K562 (cell line): ENCODE measurements at regions not wholly inside any gene's neighbourhood (a gene's known extent, or its start where the extent isn't known, plus 50 kb on each side); places are given as distances from the start of the nearest gene placed in this dataset.
"Not testable (repeated sequence)": the region's sequence is repeated elsewhere in the genome, so short reads cannot be mapped to it uniquely, and the experiment has no call there.

Source experiments
- ATAC-seq: fragments of 200-7000 bp; cut with Tn5 transposase; 3 replicates; pipeline ENCODE4 v1.9.1; 2020; ENCODE audit warnings: moderate library complexity
- BruUV-seq: library from RNA; stranded (reverse); fragments of 400-500 nt; replicated peaks from 2 replicates; lab custom pipeline; 2021; lab: Mats Ljungman, UMichigan
- CTCF ChIA-PET: fragments of 300-600 bp; formaldehyde crosslinking; extraction: SDS; loops from one replicate; lab custom pipeline; 2021; ENCODE audit warnings: low intra/inter-chr PET ratio; lab: Yijun Ruan, JAX
- POLR2A ChIA-PET: fragments of 300-600, 350-650 bp; sonication (Branson Sonifier 250); formaldehyde crosslinking; extraction: SDS; loops from one replicate; lab custom pipeline; 2021; ENCODE audit warnings: antibody characterized with exemption, inconsistent platforms; lab: Yijun Ruan, JAX
- DNase-seq, 4 experiments: peaks; one replicate each; pipeline versions ENCODE4 v3.0.0 to v3.0.0-alpha.2; 2011 to 2018; ENCODE audit warnings: low spot score in 3 of 4, mixed read lengths in 3 of 4; ENCODE audit errors: extremely low read depth in 1 of 4
- FAIRE-seq: peaks from 2 replicates; lab custom pipeline; 2011; peaks lifted over from hg19 to GRCh38; lab: Jason Lieb, UNC
- H2AFZ ChIP-seq: 2 replicates; pipeline ENCODE4 v1.6.0; 2011; ENCODE audit warnings: low read depth, low read length, control low read depth, inconsistent platforms
- H3K27ac ChIP-seq: fragments of 200-600 bp; 3 replicates; pipeline ENCODE4 v1.8.0; 2011; ENCODE audit warnings: low read depth, mild to moderate bottlenecking, control low read depth, inconsistent platforms, low read length, moderate library complexity, mixed read lengths; ENCODE audit errors: extremely low read depth
- H3K27me3 ChIP-seq, 2 experiments: fragments of 300-600 bp in 1 of 2; 2 replicates in 1 of 2; 3 replicates in 1 of 2; pipeline versions ENCODE4 v1.6.0 to v1.8.0; 2011; ENCODE audit warnings: inconsistent platforms in 2 of 2, low read length in 2 of 2, mild to moderate bottlenecking in 1 of 2, mixed read lengths in 1 of 2, moderate library complexity in 1 of 2; ENCODE audit not compliant: control insufficient read depth in 2 of 2, insufficient read depth in 2 of 2
- H3K36me3 ChIP-seq: fragments of 300-600 bp; 3 replicates; pipeline ENCODE4 v1.8.0; 2011; ENCODE audit warnings: mild to moderate bottlenecking, low read length, inconsistent platforms; ENCODE audit not compliant: control insufficient read depth, insufficient read depth
- H3K4me1 ChIP-seq, 2 experiments: fragments of 200-600 bp in 1 of 2; replicated peaks in 1 of 2; 2 replicates in 1 of 2; 3 replicates in 1 of 2; pipeline versions ENCODE4 v1.5.1 to v1.8.0; 2011; ENCODE audit warnings: inconsistent platforms in 2 of 2, low read length in 2 of 2, mild to moderate bottlenecking in 1 of 2, mixed read lengths in 1 of 2, moderate library complexity in 1 of 2; ENCODE audit not compliant: control insufficient read depth in 2 of 2, insufficient read depth in 2 of 2
- H3K4me2 ChIP-seq: 2 replicates; pipeline ENCODE4 v1.6.1; 2011; ENCODE audit warnings: low read length, control low read depth, inconsistent platforms, mixed read lengths; ENCODE audit not compliant: insufficient read depth
- H3K4me3 ChIP-seq: fragments of 200-600 bp; sonication (generic), shearing (Covaris generic); 2 replicates; pipeline ENCODE4 v1.5.1; 2016; ENCODE audit warnings: control low read depth, inconsistent platforms
- H3K79me2 ChIP-seq: fragments of 200-600 bp; 3 replicates; pipeline ENCODE4 v1.8.0; 2011; ENCODE audit warnings: low read length, inconsistent platforms; ENCODE audit not compliant: control insufficient read depth, insufficient read depth
- H3K9ac ChIP-seq, 2 experiments: 2 replicates each; pipeline versions ENCODE4 v1.6.0 to v1.6.1; 2011; ENCODE audit warnings: low read depth in 2 of 2, low read length in 2 of 2, control low read depth in 1 of 2, inconsistent platforms in 1 of 2, mild to moderate bottlenecking in 1 of 2, mixed read lengths in 1 of 2; ENCODE audit not compliant: insufficient read depth in 1 of 2
- H3K9me1 ChIP-seq: one replicate; pipeline ENCODE4 v1.6.0; 2011; ENCODE audit warnings: inconsistent platforms, mild to moderate bottlenecking, low read length, moderate library complexity; ENCODE audit not compliant: control insufficient read depth, insufficient read depth
- H3K9me3 ChIP-seq: replicated peaks from 2 replicates; pipeline ENCODE4 v1.5.1; 2011; ENCODE audit warnings: low read depth, low read length, inconsistent platforms; ENCODE audit not compliant: control insufficient read depth, insufficient read depth
- H4K20me1 ChIP-seq: replicated peaks from 2 replicates; pipeline ENCODE4 v1.6.1; 2011; ENCODE audit warnings: low read length, inconsistent platforms, mixed read lengths; ENCODE audit not compliant: control insufficient read depth, insufficient read depth
- E2F6 ChIP-seq, 2 experiments: IDR thresholded peaks; 2 replicates each; pipeline ENCODE4 v1.6.1; 2011; ENCODE audit warnings: borderline replicate concordance in 1 of 2, control low read depth in 1 of 2, low read depth in 1 of 2, low read length in 1 of 2, mild to moderate bottlenecking in 1 of 2, mixed read lengths in 1 of 2, moderate library complexity in 1 of 2; ENCODE audit not compliant: insufficient read depth in 1 of 2, insufficient read length in 1 of 2, poor library complexity in 1 of 2, severe bottlenecking in 1 of 2; ENCODE audit errors: extremely low read depth in 1 of 2
- GABPA ChIP-seq: fragments of 200-800 bp; sonication (Bioruptor generic); conservative IDR thresholded peaks from 2 replicates; pipeline ENCODE4 v1.6.1; 2016; ENCODE audit warnings: low read depth, missing genetic modification characterization, missing compliant biosample characterization
- MAFG ChIP-seq: fragments of 450-650 bp; conservative IDR thresholded peaks from 2 replicates; pipeline ENCODE4 v1.6.1; 2016; ENCODE audit warnings: missing genetic modification characterization, missing compliant biosample characterization
- NFE2 ChIP-seq: IDR thresholded peaks from 2 replicates; pipeline ENCODE4 v1.6.1; 2014; ENCODE audit warnings: antibody characterized with exemption, low read depth
- ZBTB1 ChIP-seq: sonication (generic); formaldehyde crosslinking; IDR thresholded peaks from 2 replicates; pipeline ENCODE4 v1.8.1; 2023; ENCODE audit warnings: missing genetic modification reagents, low read depth, mild to moderate bottlenecking, borderline replicate concordance
- WGBS: fragments of 100-300 bp; shearing (Covaris generic); methylation state at CpG from one replicate; pipeline ENCODE4 v1.1.6; 2016; ENCODE audit warnings: low coverage, mixed read lengths; ENCODE audit not compliant: insufficient coverage; ENCODE audit errors: missing lambda C conversion rate; 5-methylcytosine and 5-hydroxymethylcytosine counted together
- in situ Hi-C: fragments of 300-500 bp; cut with MboI; formaldehyde crosslinking; loops from 4 replicates; pipeline ENCODE4 v1.15.0; 2018; ENCODE audit warnings: inconsistent platforms, mixed read lengths
- intact Hi-C: fragments of 100-400 bp; cut with micrococcal nuclease; formaldehyde crosslinking; loops from 2 replicates; pipeline ENCODE4 v1.14.2; 2022

GRCh38 chr3:75305901-75306300 is 358.2 kb upstream of the FRG2C start:
- in situ Hi-C loops = loop anchor here (25.0 kb wide), 1 partner anchor 256 kb away; no protein-coding TSS in a partner anchor
- Histone ChIP-seq H3K27ac (no peak overlapping the region), H3K9me1 (no peaks in the 10 kb centered on the region), H3K4me1 (no peaks in the 10 kb centered on the region), H3K4me2 (no peak overlapping the region), H3K4me3 (no peak overlapping the region), H2AFZ (no peak overlapping the region), H3K9ac (no peak overlapping the region), H3K27me3 (no peaks in the 10 kb centered on the region), H3K36me3 (no peaks in the 10 kb centered on the region), H4K20me1 (no peaks in the 10 kb centered on the region), H3K79me2 (no peaks in the 10 kb centered on the region), H3K9me3 (no peaks in the 10 kb centered on the region)
- TF ChIP-seq NFE2 (no peak), MAFG (tag) (peak; percentile 27; the same call in 1 of the 2 replicates), E2F6 (IDR thresholded peaks at IDR 0.05; ENCODE audit: borderline replicate concordance in 1 of 2, extremely low read depth in 1 of 2, insufficient read depth in 1 of 2, insufficient read length in 1 of 2, low read depth in 1 of 2, low read length in 1 of 2, poor library complexity in 1 of 2, severe bottlenecking in 1 of 2) (no peak), GABPA (tag) (no peak), ZBTB1 (no peak)
- no TSS peak for BruUV-seq
- ChIA-PET CTCF (no interaction called here), POLR2A (interaction anchor here (0.7 kb wide), 1 partner anchor 9 kb away, joined by 3 read pairs; no protein-coding TSS in a partner anchor)
- DNase-seq = no peak
- intact Hi-C loops = no loop called here
- FAIRE-seq = no peak
- no peak for ATAC-seq
- WGBS = 3% methylated on average over 3 of the region's 4 CpGs

DNA sequence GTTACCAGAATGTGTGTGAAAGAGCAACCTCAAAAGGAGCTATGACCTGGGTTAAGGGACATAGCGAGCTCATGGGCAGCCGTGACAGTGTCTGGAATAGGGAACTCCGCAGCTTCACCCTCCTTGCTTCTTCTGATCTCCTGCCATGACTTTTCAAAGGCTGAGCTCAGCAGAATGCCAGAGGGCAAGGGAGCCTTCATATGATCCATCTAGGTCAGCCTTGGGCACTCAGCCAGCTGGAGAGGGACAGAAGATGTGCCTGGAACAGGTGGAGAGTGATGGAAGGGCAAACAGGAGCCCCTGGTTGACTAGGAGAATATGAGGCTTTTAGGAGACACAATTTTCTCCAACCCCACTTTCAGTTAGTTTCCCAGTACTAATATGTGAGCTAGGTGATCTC is 352.8 kb upstream of the FRG2C start:
- H3K9ac ChIP-seq, H3K27ac ChIP-seq, BruUV-seq, H3K9me3 ChIP-seq, H3K4me1 ChIP-seq, H3K79me2 ChIP-seq, H3K4me2 ChIP-seq, H3K9me1 ChIP-seq, DNase-seq, H4K20me1 ChIP-seq, intact Hi-C loops, H2AFZ ChIP-seq, H3K36me3 ChIP-seq, H3K4me3 ChIP-seq, CTCF ChIA-PET, H3K27me3 ChIP-seq, ATAC-seq, FAIRE-seq: not testable (repeated sequence)
- POLR2A ChIA-PET = interaction anchor here (0.6 kb wide), 1 partner anchor 41 kb away, joined by 3 read pairs; no protein-coding TSS in a partner anchor
- in situ Hi-C loops = loop anchor here (25.0 kb wide), 1 partner anchor 251 kb away; no protein-coding TSS in a partner anchor
- 0% methylated on average over 3 of the region's 3 CpGs for WGBS

DNA sequence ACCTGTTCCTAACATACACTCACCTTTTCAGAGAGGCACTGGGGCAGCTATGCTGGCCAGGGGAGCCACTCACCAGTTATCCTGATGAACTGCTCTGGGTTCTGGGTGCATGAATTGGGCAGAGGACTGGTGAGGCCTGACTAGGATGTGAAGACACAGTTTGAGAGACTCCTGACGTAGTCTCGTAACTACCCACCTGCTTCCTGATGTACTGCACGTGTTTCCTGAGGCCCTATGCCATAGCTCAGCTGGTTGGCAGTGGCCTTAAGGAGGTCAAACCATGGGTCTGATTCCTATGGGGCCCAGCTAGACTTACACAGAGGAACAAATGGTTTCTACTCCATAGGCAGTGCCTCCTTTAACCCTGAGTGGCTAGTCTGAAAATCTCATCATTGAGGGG is 351.7 kb upstream of the FRG2C start:
- FAIRE-seq, H3K79me2 ChIP-seq, ATAC-seq, H3K27me3 ChIP-seq, intact Hi-C loops, H3K9ac ChIP-seq, H3K4me3 ChIP-seq, H3K9me1 ChIP-seq, POLR2A ChIA-PET, DNase-seq, H3K36me3 ChIP-seq, H2AFZ ChIP-seq, H3K27ac ChIP-seq, H3K4me1 ChIP-seq, BruUV-seq, H3K4me2 ChIP-seq, H3K9me3 ChIP-seq, H4K20me1 ChIP-seq, CTCF ChIA-PET: not testable (repeated sequence)
- in situ Hi-C loops = loop anchor here (25.0 kb wide), 1 partner anchor 250 kb away; no protein-coding TSS in a partner anchor
- no CpG with 5 or more reads among the region's 3 CpGs for WGBS
